ENCODE measurements at regions not wholly inside any gene's neighbourhood (a gene's known extent, or its start where the extent isn't known, plus 50 kb on each side); places are given as distances from the start of the nearest gene placed in this dataset.

DNA sequence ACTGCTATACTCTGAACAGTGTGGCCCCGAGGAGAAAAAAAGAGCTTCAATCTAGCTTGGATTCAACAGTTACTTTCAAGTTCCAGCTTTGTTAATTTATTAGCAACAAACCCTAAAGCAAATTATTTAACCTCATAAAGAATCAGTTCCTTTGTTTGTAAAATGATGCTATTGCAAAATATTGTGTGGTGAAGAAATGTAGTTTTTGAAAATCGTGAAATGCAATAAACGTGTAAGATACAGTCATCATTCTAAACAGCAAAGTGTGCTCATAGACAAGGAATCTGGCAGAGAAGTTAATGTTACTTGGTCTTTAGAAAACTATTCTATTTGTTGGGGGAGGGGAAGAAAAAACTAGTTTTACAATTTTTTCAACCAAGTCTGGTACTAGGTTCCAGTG, 297.6 kb upstream of the ADGRL4 start:
- H3K4me1 ChIP-seq (ENCODE audit: insufficient read depth): no peaks in the 10 kb centered on the region
- no peaks in the 10 kb centered on the region for H3K9me3 ChIP-seq (ENCODE audit: low read depth)
- in situ Hi-C loops (cut with MboI): no loop called here
- 77 to 82% methylated on average over 3 of the region's 3 CpGs for WGBS, 2 experiments (ENCODE audit: low coverage in 1 of 2, low lambda C conversion rate in 2 of 2, missing lambda C conversion rate in 2 of 2)
- no peak overlapping the region for H3K9ac ChIP-seq
- no peak for TF ChIP-seq EZH2 (IDR thresholded peaks at IDR 0.05; ENCODE audit: insufficient read depth, poor library complexity, severe bottlenecking)
- TF ChIP-seq EZH2phosphoT487 (IDR thresholded peaks at IDR 0.05; ENCODE audit: insufficient read depth, low read depth): no peak
- no peaks in the 10 kb centered on the region for H3K79me2 ChIP-seq (ENCODE audit: insufficient read depth)
- H3K4me3 ChIP-seq: no peak overlapping the region
- no peak overlapping the region for H2AFZ ChIP-seq
- H3K27me3 ChIP-seq (replicated peaks; ENCODE audit: insufficient read depth): no peaks in the 10 kb centered on the region
- no peaks in the 10 kb centered on the region for H3K36me3 ChIP-seq (ENCODE audit: low read depth)
- no peak overlapping the region for H3K4me2 ChIP-seq (ENCODE audit: unreplicated experiment)
- H4K20me1 ChIP-seq (ENCODE audit: insufficient read depth): no peaks in the 10 kb centered on the region
- no peak for DNase-seq
- H3K27ac ChIP-seq: no peak overlapping the region
- no peaks in the 10 kb centered on the region; the same call in 1 of the 2 replicates for H3K9me2 ChIP-seq (ENCODE audit: insufficient read depth)
- H3F3A ChIP-seq (ENCODE audit: insufficient read depth): no peaks in the 10 kb centered on the region

DNA sequence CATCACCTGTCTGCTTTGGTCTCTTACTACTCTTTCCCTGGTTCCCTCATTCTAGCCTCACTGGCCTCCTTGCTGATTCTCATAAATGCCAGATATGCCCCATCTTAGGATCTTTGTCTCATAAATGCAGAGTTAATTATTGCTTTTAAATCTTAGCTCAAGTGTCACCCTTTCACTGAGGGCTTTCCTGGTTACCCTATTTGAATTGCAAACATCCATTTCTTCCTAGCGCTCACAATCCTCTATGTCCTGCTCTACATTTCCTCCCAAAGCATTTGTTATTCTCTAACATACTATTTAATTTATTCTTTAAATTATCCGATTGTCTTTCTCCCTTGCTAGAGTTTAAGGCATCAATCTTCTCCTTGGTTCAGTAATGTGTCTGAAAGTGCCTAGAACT, 296.5 kb upstream of the ADGRL4 start:
- Histone ChIP-seq H3K9me2 (ENCODE audit: insufficient read depth) (no peaks in the 10 kb centered on the region; the same call in 1 of the 2 replicates), H2AFZ (no peak overlapping the region), H4K20me1 (ENCODE audit: insufficient read depth) (no peaks in the 10 kb centered on the region), H3K27ac (no peak overlapping the region), H3K36me3 (ENCODE audit: low read depth) (no peaks in the 10 kb centered on the region), H3K9me3 (ENCODE audit: low read depth) (no peaks in the 10 kb centered on the region), H3K4me1 (ENCODE audit: insufficient read depth) (no peaks in the 10 kb centered on the region), H3K79me2 (ENCODE audit: insufficient read depth) (no peaks in the 10 kb centered on the region), H3F3A (ENCODE audit: insufficient read depth) (no peaks in the 10 kb centered on the region), H3K4me2 (ENCODE audit: unreplicated experiment) (no peak overlapping the region), H3K9ac (no peak overlapping the region), H3K27me3 (replicated peaks; ENCODE audit: insufficient read depth) (no peaks in the 10 kb centered on the region), H3K4me3 (no peak overlapping the region)
- TF ChIP-seq EZH2 (IDR thresholded peaks at IDR 0.05; ENCODE audit: insufficient read depth, poor library complexity, severe bottlenecking) (no peak), EZH2phosphoT487 (IDR thresholded peaks at IDR 0.05; ENCODE audit: insufficient read depth, low read depth) (no peak)
- WGBS, 2 experiments (ENCODE audit: low coverage in 1 of 2, low lambda C conversion rate in 2 of 2, missing lambda C conversion rate in 2 of 2): 74 to 77% methylated on average over 2 of the region's 2 CpGs
- in situ Hi-C loops (cut with MboI): no loop called here
- no peak for DNase-seq

DNA sequence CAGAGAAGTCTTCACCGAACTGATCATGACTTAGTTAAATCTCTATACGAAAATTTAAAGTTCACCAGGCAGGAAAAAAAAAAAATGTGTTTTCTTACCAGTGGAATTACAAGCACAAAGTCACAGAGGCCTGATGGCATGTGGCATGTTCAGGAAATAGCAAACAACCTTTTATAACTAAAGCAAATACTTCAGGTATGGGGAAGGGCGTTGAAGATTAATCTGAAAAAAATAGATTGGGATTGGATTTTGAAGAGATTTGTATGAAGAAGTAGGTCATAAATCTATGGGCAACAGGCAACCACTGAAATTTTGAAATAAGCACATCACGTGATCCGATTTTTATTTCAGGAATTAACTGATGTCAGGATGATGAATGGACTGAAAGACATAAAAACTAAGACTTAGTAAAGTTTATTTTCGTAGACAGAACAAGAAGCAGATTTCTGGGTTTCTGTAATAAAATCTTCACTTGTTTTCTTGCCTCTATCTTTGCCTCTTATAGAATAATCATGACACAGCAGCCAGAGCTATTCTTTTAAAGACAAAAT, 295.9 kb upstream of the ADGRL4 start:
- no peak for TF ChIP-seq EZH2phosphoT487 (IDR thresholded peaks at IDR 0.05; ENCODE audit: insufficient read depth, low read depth)
- TF ChIP-seq EZH2 (IDR thresholded peaks at IDR 0.05; ENCODE audit: insufficient read depth, poor library complexity, severe bottlenecking): no peak
- no peak overlapping the region for H2AFZ ChIP-seq
- no peaks in the 10 kb centered on the region for H3K79me2 ChIP-seq (ENCODE audit: insufficient read depth)
- DNase-seq: no peak
- no peaks in the 10 kb centered on the region for H3K27me3 ChIP-seq (replicated peaks; ENCODE audit: insufficient read depth)
- no peaks in the 10 kb centered on the region for H3K9me3 ChIP-seq (ENCODE audit: low read depth)
- no peaks in the 10 kb centered on the region for H3F3A ChIP-seq (ENCODE audit: insufficient read depth)
- H3K27ac ChIP-seq: no peak overlapping the region
- no peaks in the 10 kb centered on the region; the same call in 1 of the 2 replicates for H3K9me2 ChIP-seq (ENCODE audit: insufficient read depth)
- WGBS, 2 experiments (ENCODE audit: low coverage in 1 of 2, low lambda C conversion rate in 2 of 2, missing lambda C conversion rate in 2 of 2): 39 to 44% methylated on average over 6 of the region's 6 CpGs
- no peaks in the 10 kb centered on the region for H3K36me3 ChIP-seq (ENCODE audit: low read depth)
- no peaks in the 10 kb centered on the region for H4K20me1 ChIP-seq (ENCODE audit: insufficient read depth)
- no peaks in the 10 kb centered on the region for H3K4me1 ChIP-seq (ENCODE audit: insufficient read depth)
- no peak overlapping the region for H3K4me2 ChIP-seq (ENCODE audit: unreplicated experiment)
- in situ Hi-C loops (cut with MboI): no loop called here
- H3K9ac ChIP-seq: no peak overlapping the region
- no peak overlapping the region for H3K4me3 ChIP-seq

DNA sequence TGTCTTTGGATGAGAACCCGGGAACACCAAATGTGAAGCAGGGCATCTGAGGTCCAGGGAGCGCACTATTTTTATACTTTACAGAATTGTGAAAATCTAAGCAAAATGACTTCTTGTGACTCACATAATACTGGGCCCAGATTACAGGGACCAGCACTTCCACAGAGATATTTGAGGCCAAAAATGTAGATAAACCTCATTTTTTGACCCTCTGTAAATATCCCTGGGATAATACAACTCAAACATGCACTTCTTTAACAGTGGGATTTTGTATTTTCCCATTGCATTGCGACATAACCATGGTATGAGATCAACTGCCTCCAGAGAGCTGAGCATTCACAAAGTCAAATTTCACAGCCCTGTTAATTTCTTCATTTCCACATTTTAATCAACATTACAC, 289.4 kb upstream of the ADGRL4 start:
- H2AFZ ChIP-seq: peak overlapping the region; percentile 75
- H3K27ac ChIP-seq: peak overlapping the region; percentile 27
- no peaks in the 10 kb centered on the region for H3K27me3 ChIP-seq (replicated peaks; ENCODE audit: insufficient read depth)
- peak; percentile 50 for DNase-seq
- peaks cover 18% of the 10 kb centered on the region for H3K4me1 ChIP-seq (ENCODE audit: insufficient read depth)
- H3K9ac ChIP-seq: peak overlapping the region; percentile 2; the same call in 1 of the 2 replicates
- H3K9me3 ChIP-seq (ENCODE audit: low read depth): no peaks in the 10 kb centered on the region
- 37 to 40% methylated on average over 3 of the region's 3 CpGs for WGBS, 2 experiments (ENCODE audit: low coverage in 1 of 2, low lambda C conversion rate in 2 of 2, missing lambda C conversion rate in 2 of 2)
- H3K9me2 ChIP-seq (ENCODE audit: insufficient read depth): no peaks in the 10 kb centered on the region
- TF ChIP-seq EZH2 (IDR thresholded peaks at IDR 0.05; ENCODE audit: insufficient read depth, poor library complexity, severe bottlenecking) (no peak), EZH2phosphoT487 (IDR thresholded peaks at IDR 0.05; ENCODE audit: insufficient read depth, low read depth) (no peak)
- peak overlapping the region; percentile 32 for H3K4me2 ChIP-seq (ENCODE audit: unreplicated experiment)
- H3K4me3 ChIP-seq: no peak overlapping the region
- no peaks in the 10 kb centered on the region for H4K20me1 ChIP-seq (ENCODE audit: insufficient read depth)
- peaks cover 11% of the 10 kb centered on the region; the same call in 1 of the 2 replicates for H3F3A ChIP-seq (ENCODE audit: insufficient read depth)
- no peaks in the 10 kb centered on the region for H3K79me2 ChIP-seq (ENCODE audit: insufficient read depth)
- no peaks in the 10 kb centered on the region for H3K36me3 ChIP-seq (ENCODE audit: low read depth)
- in situ Hi-C loops (cut with MboI): no loop called here

Measured in GM23248 (cell line).